ENCODE measurements at regions not wholly inside any gene's neighbourhood (a gene's known extent, or its start where the extent isn't known, plus 50 kb on each side); places are given as distances from the start of the nearest gene placed in this dataset.
"Not testable (repeated sequence)": the region's sequence is repeated elsewhere in the genome, so short reads cannot be mapped to it uniquely, and the experiment has no call there.

DNA sequence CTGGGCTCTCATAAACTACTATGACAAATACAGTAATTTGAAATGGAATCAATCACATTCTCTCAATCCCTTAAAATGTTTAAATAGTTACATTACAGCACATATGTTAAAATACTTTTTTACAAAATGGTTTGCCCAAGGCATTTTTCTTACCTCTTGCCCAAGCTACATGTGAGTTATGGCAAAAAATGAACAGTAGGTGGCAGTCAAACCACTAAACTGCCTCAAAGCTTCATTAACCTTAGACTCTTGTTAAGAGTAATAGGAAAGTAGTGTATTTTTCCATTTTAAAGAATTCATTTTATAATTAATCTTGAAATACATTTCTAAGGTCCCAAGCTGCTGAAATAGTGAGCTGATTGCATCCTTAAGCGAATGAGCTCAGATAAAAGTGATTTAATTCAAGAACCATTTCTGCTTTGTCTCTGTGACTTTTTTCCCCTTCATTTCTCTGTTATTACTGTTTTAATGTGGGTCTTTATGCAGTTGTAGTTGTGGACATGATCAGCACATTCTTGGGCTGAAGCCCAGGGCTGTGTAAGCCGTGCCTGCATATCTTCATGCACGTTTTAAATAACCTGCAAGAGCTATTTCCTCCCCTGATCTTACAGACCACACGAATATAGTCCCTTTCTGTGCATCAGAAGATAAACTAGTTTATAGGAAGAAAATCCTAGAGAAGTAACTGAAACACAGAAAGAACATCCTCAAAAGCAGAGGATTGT is 311.8 kb downstream of the LNPK start:
- in situ Hi-C loops (cut with MboI; ENCODE audit: low sequenced_read_pairs), result loop anchor here (10.0 kb wide), 1 partner anchor 405 kb away; the partner anchor contains the start of genes HOXD12 and HOXD13

DNA sequence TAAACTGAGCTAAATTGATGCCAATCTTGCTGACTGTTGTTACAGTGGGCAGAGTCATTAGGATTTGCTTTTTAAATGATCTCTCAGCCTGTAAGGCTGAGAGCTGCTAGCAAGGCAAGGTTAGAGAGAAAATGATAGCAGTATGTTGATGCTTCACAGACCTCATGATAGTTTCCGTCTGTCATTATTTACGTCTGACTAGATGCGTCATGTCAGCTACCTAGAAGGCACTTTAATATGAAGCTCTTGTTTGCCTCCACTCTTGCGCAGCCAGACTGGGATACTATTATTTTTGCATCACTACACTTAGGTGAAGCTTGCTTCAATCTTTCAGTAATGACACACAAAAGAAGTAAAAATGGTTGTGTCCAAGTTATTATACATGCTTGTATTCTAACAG is 313.8 kb downstream of the LNPK start:
- in situ Hi-C loops (cut with MboI; ENCODE audit: low sequenced_read_pairs), result no loop called here

DNA sequence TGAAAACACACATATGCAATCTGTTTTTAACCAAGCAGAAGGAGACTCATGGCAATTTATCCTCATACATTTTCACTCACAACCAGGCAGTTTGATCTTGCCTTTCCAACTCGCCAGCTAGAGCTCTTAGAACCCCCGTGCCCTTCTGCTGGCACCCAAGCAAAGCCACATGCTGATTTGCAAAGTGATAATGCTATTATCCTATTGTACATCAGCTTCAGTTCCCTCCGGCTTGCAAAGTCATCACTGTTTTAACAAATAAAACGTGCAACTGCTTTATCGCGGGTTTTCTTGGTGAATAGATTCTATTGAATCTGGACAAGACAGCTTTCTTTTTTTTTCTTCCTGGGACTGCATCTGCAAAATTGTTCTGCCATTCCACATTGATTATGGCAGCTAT is 314.6 kb downstream of the LNPK start:
- in situ Hi-C loops (cut with MboI; ENCODE audit: low sequenced_read_pairs), result no loop called here

DNA sequence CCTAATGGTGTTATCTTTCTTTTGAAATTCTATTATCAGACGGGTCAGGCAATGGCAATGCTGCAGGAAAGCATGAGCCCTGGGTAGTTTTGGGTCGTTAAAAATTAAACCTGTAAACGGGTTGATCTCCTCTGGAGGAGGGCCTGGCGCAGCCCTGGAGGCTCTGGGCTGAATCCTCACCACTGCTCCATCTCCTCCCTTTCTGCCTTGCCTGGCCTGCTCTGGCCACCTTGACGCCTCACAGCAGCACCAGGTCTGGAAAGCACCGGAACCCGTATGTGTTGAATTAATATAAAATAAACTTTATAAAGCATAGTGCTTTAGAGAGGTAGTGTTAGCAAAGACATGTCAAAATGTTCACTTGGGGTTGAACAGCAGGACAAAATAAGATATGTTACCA is 316.1 kb downstream of the LNPK start:
- in situ Hi-C loops (cut with MboI; ENCODE audit: low sequenced_read_pairs), result no loop called here

- in situ Hi-C loops (cut with MboI; ENCODE audit: low sequenced_read_pairs), result no loop called here
Observed at GRCh38 chr2:175684466-175684865, 317.6 kb downstream of the LNPK start.

DNA sequence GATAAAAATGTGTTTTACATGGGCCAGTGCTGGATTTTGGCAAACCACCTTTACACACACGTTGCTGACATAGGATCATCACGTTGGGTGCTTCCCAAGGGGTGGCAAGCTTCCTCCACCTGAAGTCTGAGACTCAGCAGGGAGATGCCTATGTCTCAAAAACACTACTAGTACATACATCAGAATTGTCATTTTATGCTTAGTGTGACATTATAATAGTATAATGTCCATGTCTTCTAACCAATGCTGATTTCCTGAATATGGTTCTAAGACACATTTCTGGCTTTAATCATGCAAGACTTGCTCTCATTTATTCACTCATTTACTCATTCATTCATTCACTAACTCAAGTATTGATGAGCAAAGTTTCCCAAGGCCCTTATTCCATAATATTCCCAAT is 322.3 kb downstream of the LNPK start:
- in situ Hi-C loops (cut with MboI; ENCODE audit: low sequenced_read_pairs), result no loop called here

DNA sequence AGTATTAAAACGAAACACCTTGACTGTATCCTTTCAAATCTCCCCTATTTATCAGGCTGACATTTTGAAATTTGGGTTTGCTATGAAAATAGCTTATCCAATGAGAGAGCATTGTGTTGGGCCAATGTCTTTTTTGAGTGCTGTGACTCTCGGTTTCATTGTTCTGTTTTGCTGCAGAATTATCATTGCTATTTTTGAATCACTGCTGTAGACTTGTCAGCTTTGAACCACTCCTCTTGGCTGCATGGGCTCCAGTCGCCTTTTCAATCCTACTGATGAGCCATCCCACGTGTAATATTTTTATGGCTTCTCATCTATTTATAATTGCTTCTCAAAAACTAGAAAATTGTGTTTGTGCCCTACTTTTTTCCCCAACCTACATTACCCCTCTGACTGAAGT is 322.8 kb downstream of the LNPK start:
- in situ Hi-C loops (cut with MboI; ENCODE audit: low sequenced_read_pairs), result no loop called here

DNA sequence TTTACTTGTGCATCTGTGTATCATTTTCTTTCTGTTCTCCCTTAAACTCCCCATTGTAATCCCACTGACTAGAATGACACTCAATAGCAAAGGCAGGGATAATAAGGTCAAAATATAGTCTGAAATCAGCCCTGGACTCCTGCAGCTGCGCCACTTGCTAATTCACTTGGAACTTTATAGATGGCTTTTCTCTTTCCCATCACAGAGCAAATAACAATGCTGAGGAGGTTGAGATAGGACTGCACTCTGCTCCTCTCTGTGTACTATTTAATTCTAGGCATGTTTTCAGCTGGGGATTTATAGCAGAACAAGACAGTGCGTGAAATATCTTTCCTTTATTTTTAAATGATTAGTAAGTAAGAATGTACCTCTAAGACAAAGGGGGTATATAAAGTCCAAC is 324.2 kb downstream of the LNPK start:
- in situ Hi-C loops (cut with MboI; ENCODE audit: low sequenced_read_pairs), result no loop called here

- in situ Hi-C loops (cut with MboI; ENCODE audit: low sequenced_read_pairs), result no loop called here
Observed at GRCh38 chr2:175676813-175677212, 325.3 kb downstream of the LNPK start.

GRCh38 chr2:175668804-175669203 is 333.3 kb downstream of the LNPK start:
- in situ Hi-C loops (cut with MboI; ENCODE audit: low sequenced_read_pairs), result not testable (repeated sequence)

- in situ Hi-C loops (cut with MboI; ENCODE audit: low sequenced_read_pairs), result no loop called here
Observed at GRCh38 chr2:175662335-175662734, 339.7 kb downstream of the LNPK start.

GRCh38 chr2:175648577-175649063 is 353.4 kb downstream of the LNPK start:
- in situ Hi-C loops (cut with MboI; ENCODE audit: low sequenced_read_pairs), result no loop called here

- in situ Hi-C loops (cut with MboI; ENCODE audit: low sequenced_read_pairs), result no loop called here
Observed at GRCh38 chr2:175647058-175647457, 355.0 kb downstream of the LNPK start.

- in situ Hi-C loops (cut with MboI; ENCODE audit: low sequenced_read_pairs), result no loop called here
Observed at GRCh38 chr2:175640655-175641054, 361.4 kb downstream of the LNPK start.

GRCh38 chr2:175633227-175633626 is 368.8 kb downstream of the LNPK start:
- in situ Hi-C loops (cut with MboI; ENCODE audit: low sequenced_read_pairs), result no loop called here

DNA sequence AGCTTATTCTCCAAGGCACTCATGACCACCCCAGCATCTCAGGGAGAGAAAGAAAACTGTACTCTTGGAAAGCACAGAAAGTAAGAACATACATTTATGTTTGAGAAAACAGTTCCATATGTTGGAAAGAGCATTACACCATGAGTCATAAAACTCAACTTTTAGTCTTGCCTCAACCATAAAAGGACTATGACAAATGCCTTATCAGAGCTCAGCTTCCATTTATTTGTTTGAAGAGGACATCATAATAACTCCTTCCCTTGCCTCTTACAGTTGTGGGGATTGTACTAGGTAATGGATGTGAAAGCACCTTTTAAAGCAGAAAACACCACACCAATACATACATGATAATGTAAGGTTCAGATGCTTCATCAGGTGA is 370.8 kb downstream of the LNPK start:
- in situ Hi-C loops (cut with MboI; ENCODE audit: low sequenced_read_pairs), result no loop called here

DNA sequence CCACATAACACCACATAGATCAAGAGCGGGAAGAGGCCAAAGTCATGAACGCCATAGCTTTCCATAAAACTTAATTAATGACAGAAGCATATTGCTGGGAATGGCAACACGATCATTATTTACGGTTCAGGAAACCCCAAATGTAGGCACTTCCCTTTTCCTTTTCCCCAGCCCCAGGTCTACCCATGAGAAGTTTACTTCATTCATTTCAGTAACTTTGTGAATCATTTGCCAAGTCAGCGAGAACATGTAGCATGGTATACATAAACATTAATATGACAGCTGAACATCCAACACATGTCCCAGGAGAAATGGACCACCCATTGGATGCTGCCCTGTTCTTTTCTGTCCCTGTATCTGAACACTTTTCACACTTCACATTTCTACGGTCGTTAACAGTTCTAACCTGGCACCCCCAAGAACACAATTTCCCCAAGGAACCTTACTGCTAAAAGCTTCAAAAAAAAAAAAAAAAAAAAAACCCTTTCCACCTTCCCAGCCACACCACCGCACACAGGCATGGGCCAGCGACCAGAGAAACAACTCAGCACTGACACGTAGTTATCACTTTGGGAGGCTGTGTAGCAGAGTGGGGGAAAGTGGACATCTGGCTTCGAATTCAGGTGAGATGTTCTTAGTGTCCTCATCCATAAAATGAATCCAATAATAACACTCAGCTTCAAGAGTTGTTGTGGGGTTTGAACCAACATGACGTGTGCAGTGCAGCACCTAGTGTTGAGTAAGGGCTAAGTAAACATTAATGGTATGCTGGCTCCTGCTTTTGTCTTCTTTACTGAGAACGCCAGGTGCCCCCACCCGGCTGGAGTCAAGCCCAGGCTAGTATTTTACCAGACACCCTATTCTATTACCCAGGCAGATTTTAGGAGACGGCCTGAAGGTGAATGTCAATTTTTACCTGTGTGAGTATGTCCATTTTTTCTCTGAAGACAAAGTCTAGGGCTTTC is 371.5 kb downstream of the LNPK start:
- in situ Hi-C loops (cut with MboI; ENCODE audit: low sequenced_read_pairs), result no loop called here

DNA sequence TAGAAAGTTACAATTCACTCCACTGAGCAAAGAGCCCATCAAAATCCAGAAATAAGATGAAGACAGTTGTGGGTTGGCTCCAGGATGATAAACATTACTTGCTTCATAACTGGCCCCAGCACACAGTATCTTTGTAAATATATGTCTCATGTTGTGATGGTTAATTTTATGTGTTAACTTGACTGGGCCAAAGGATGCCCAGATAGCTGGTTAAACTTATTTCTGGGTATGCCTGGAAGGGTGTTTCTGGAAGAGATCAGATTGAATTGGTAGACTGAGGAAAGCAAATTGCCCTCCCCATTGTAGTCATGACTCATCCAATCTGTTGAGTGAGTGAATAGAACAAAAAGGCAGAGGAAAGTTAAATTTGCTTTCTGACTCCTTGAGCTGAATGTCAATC is 373.8 kb downstream of the LNPK start:
- in situ Hi-C loops (cut with MboI; ENCODE audit: low sequenced_read_pairs), result no loop called here

DNA sequence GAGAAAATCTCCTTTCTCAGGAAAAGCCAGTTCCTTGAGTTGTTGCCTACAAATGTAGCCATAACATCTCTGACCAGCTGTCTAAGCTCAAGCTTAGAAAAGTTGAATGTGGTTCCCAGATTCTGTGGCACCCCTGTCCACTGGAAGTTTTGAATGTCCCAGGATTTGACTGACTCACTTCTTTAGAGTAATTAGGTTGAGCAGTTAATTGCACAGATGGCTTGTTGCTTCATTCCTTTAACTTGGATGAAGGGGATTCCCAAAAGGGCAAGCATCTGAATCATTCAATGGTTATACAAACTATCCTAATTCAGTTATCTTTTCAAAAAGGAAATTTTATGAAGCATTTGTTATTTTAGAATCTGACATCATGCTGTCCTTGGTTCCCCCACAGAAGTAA is 374.7 kb downstream of the LNPK start:
- in situ Hi-C loops (cut with MboI; ENCODE audit: low sequenced_read_pairs), result no loop called here

GRCh38 chr2:175626796-175627195 is 375.3 kb downstream of the LNPK start:
- in situ Hi-C loops (cut with MboI; ENCODE audit: low sequenced_read_pairs), result no loop called here

- in situ Hi-C loops (cut with MboI; ENCODE audit: low sequenced_read_pairs), result no loop called here
Observed at GRCh38 chr2:175624785-175625184, 377.3 kb downstream of the LNPK start.

GRCh38 chr2:175624211-175624761 is 377.8 kb downstream of the LNPK start:
- in situ Hi-C loops (cut with MboI; ENCODE audit: low sequenced_read_pairs), result no loop called here
